ENCODE measurements at regions not wholly inside any gene's neighbourhood (a gene's known extent, or its start where the extent isn't known, plus 50 kb on each side); places are given as distances from the start of the nearest gene placed in this dataset.

DNA sequence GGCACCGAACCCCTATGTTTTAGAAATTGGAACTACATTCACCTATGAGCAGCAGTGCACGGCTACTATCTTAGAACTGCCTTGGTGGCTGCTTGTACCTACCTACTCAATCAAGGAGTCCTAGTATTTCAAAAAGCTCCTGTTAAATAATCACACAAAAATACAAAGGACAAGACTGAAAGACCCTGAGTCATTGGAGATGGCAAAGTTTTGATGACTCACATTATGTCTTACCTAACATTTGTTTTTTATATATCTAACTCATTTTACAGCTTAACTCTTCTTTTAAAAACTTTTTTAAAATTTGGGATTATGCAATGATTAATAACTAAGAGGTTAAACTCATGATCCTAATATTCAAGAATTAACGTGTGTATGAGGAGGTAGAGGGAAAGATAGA, 1206.0 kb upstream of the TMPRSS15 start:
- no peaks in the 10 kb centered on the region for H3K9me3 Mint-ChIP-seq
- no peak for DNase-seq (ENCODE audit: low spot score in 2 of 2, unreplicated experiment in 2 of 2)

DNA sequence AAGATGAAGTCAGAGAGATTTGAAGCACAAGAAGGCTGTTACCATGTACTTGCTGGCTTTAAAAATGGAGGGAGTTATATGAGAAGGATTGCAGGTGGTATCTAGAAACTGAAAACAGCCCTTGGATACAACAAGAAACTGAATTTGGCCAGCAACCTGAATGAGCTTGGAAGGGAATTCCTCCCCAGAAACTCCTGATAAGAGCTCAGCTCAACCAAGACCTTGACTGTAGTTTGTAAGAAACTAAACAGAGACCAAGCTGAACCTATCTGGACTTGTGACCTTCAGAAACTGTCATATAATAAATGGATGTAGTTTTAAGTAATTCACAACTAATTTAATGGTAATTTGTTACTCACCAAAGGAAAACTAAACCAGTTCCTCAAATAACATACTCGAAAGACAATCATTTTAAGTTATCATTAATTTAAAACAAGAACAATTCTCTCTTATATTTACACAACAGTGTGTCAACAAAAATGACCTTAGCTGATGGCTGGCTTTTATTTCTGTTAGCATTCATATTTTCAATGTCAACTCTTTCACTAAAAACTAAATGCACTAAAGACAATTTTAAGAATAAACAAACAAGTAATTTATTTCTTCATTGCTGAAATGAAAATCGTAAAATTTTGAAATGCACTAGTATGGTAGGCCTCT, 1218.4 kb upstream of the TMPRSS15 start:
- no peak for TF ChIP-seq CTCF (IDR thresholded peaks at IDR 0.05; ENCODE audit: unreplicated experiment)

More for the DNA sequence above, 1206.0 kb upstream of the TMPRSS15 start:
- Mint-ChIP-seq H3K27ac (no peak overlapping the region), H3K27me3 (ENCODE audit: low read depth) (no peaks in the 10 kb centered on the region), H3K4me3 (no peak overlapping the region), H3K4me1 (peaks cover 9% of the 10 kb centered on the region), H3K36me3 (no peaks in the 10 kb centered on the region)
- TF ChIP-seq CTCF (IDR thresholded peaks at IDR 0.05; ENCODE audit: unreplicated experiment) = no peak

GRCh38 chr21:19640964-19641363, 1237.4 kb upstream of the TMPRSS15 start:
- Mint-ChIP-seq H3K4me3 (no peak overlapping the region), H3K4me1 (no peaks in the 10 kb centered on the region), H3K36me3 (no peaks in the 10 kb centered on the region), H3K9me3 (no peaks in the 10 kb centered on the region), H3K27ac (no peak overlapping the region), H3K27me3 (ENCODE audit: low read depth) (no peaks in the 10 kb centered on the region)
- no peak for TF ChIP-seq CTCF (IDR thresholded peaks at IDR 0.05; ENCODE audit: unreplicated experiment)
- DNase-seq (ENCODE audit: low spot score in 2 of 2, unreplicated experiment in 2 of 2) = no peak

More for the DNA sequence above, 1218.4 kb upstream of the TMPRSS15 start:
- no peaks in the 10 kb centered on the region for H3K4me1 Mint-ChIP-seq
- DNase-seq (ENCODE audit: low spot score in 2 of 2, unreplicated experiment in 2 of 2) = no peak
- H3K4me3 Mint-ChIP-seq = no peak overlapping the region
- H3K27ac Mint-ChIP-seq = no peak overlapping the region
- no peaks in the 10 kb centered on the region for H3K36me3 Mint-ChIP-seq
- no peaks in the 10 kb centered on the region for H3K27me3 Mint-ChIP-seq (ENCODE audit: low read depth)
- H3K9me3 Mint-ChIP-seq = peaks cover 7% of the 10 kb centered on the region

DNA sequence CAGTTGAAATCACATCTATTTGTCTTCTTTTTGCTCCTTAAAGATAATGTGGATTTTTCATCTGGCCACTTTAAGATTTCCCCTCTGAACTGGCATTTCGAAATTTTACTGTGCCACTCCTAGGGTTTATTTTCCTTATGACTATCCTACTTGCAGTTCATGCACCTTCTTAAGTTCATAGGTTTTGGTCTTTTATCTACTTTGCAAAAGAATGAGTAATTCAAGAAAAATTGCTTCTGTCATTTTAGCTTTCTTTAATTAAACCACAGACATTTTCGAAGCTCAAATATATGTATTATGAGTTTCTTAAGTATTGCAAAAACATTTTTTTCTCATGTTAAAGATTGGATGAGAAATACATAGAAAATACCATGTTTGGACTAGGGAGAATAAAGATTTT, 1244.8 kb upstream of the TMPRSS15 start:
- H3K4me3 Mint-ChIP-seq = no peak overlapping the region
- H3K9me3 Mint-ChIP-seq = peaks cover 5% of the 10 kb centered on the region
- H3K4me1 Mint-ChIP-seq = no peaks in the 10 kb centered on the region
- no peaks in the 10 kb centered on the region for H3K27me3 Mint-ChIP-seq (ENCODE audit: low read depth)
- no peaks in the 10 kb centered on the region for H3K36me3 Mint-ChIP-seq
- H3K27ac Mint-ChIP-seq = no peak overlapping the region
- no peak for DNase-seq (ENCODE audit: low spot score in 2 of 2, unreplicated experiment in 2 of 2)
- TF ChIP-seq CTCF (IDR thresholded peaks at IDR 0.05; ENCODE audit: unreplicated experiment) = no peak

- no peak overlapping the region for H3K4me3 Mint-ChIP-seq
- no peak for DNase-seq (ENCODE audit: low spot score in 2 of 2, unreplicated experiment in 2 of 2)
- no peak for TF ChIP-seq CTCF (IDR thresholded peaks at IDR 0.05; ENCODE audit: unreplicated experiment)
- no peaks in the 10 kb centered on the region for H3K27me3 Mint-ChIP-seq (ENCODE audit: low read depth)
- no peak overlapping the region for H3K27ac Mint-ChIP-seq
- H3K9me3 Mint-ChIP-seq = peaks cover 10% of the 10 kb centered on the region
- H3K4me1 Mint-ChIP-seq = no peaks in the 10 kb centered on the region
- no peaks in the 10 kb centered on the region for H3K36me3 Mint-ChIP-seq
These were observed 1279.9 kb upstream of the TMPRSS15 start for GRCh38 chr21:19683492-19683891.

DNA sequence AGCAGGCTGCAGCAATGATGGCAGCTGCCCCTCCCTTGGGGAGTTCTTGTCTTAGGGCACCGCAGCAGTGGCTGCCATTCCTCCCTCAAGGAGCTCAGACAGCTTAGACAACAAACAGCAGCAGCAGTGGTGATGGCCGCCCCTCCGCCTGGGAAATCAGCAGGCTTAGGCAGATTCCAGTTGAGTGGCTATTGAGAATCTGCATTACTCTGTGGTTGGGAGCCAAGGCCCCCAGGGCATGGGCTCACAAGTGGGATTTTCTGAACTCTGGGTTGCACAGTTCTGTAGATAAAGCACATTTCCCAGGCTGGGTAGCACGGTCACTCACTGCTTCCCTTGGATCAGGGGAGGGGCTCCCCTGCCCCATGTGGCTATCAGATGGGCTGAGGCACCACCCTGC, 1280.7 kb upstream of the TMPRSS15 start:
- Mint-ChIP-seq H3K9me3 (peaks cover 10% of the 10 kb centered on the region), H3K27ac (no peak overlapping the region), H3K27me3 (ENCODE audit: low read depth) (no peaks in the 10 kb centered on the region), H3K4me3 (no peak overlapping the region), H3K36me3 (no peaks in the 10 kb centered on the region), H3K4me1 (no peaks in the 10 kb centered on the region)
- DNase-seq (ENCODE audit: low spot score in 2 of 2, unreplicated experiment in 2 of 2) = no peak
- TF ChIP-seq CTCF (IDR thresholded peaks at IDR 0.05; ENCODE audit: unreplicated experiment) = no peak

Measured in mesothelial cell of epicardium (in vitro differentiated cells).